Muscle layer of colon (tissue), 2 donors: ENCODE measurements at regions not wholly inside any gene's neighbourhood (a gene's known extent, or its start where the extent isn't known, plus 50 kb on each side); places are given as distances from the start of the nearest gene placed in this dataset.
"Not testable (repeated sequence)": the region's sequence is repeated elsewhere in the genome, so short reads cannot be mapped to it uniquely, and the experiment has no call there.

Source experiments
- H3K27ac ChIP-seq: one replicate; pipeline ENCODE4 v1.7.0; 2013; ENCODE audit warnings: low read depth, mild to moderate bottlenecking, low read length, moderate library complexity
- H3K27me3 ChIP-seq, 2 donors: one replicate each; pipeline ENCODE4 v1.7.0; 2013; ENCODE audit warnings: low read length in 2 of 2, mild to moderate bottlenecking in 2 of 2; ENCODE audit not compliant: insufficient read depth in 2 of 2, control insufficient read depth in 1 of 2
- H3K36me3 ChIP-seq: one replicate; pipeline ENCODE4 v1.7.0; 2013; ENCODE audit warnings: mild to moderate bottlenecking, low read length; ENCODE audit not compliant: insufficient read depth
- H3K4me1 ChIP-seq: one replicate; pipeline ENCODE4 v1.7.0; 2013; ENCODE audit warnings: mild to moderate bottlenecking, low read length; ENCODE audit not compliant: insufficient read depth
- H3K4me3 ChIP-seq, 2 donors: one replicate each; pipeline ENCODE4 v1.7.0; 2013; ENCODE audit warnings: low read length in 2 of 2, low read depth in 1 of 2, mild to moderate bottlenecking in 1 of 2, moderate library complexity in 1 of 2
- H3K9ac ChIP-seq: one replicate; pipeline ENCODE4 v1.7.0; 2013; ENCODE audit warnings: low read length
- H3K9me3 ChIP-seq: one replicate; pipeline ENCODE4 v1.7.0; 2013; ENCODE audit warnings: mild to moderate bottlenecking, low read length
- donor health status: abdominal sarcoma.
- donor health status: Adenocarcinoma of cecum.

DNA sequence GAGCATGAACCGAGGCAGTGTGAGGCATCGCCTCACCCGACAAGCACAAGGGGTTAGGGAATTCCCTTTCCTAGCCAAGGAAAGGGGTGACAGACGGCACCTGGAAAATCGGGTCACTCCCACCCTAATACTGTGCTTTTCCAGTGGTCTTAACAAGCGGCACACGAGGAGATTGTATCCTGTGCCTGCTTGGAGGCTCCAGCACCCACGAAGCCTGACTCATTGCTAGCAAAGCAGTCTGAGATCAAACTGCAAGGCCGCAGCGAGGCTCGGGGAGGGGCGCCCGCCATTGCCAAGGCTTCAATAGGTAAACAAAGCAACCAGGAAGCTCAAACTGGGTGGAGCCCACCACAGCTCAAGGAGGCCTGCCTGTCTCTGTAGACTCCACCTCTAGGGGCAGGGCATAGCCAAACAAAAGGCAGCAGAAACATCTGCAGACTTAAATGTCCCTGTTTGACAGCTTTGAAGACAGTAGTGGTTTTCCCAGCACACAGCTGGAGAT, 109.0 kb upstream of the IRAK1BP1 start:
- not testable (repeated sequence) for H3K27me3 ChIP-seq, H3K4me3 ChIP-seq, H3K27ac ChIP-seq, H3K9me3 ChIP-seq, H3K9ac ChIP-seq, H3K36me3 ChIP-seq, H3K4me1 ChIP-seq

DNA sequence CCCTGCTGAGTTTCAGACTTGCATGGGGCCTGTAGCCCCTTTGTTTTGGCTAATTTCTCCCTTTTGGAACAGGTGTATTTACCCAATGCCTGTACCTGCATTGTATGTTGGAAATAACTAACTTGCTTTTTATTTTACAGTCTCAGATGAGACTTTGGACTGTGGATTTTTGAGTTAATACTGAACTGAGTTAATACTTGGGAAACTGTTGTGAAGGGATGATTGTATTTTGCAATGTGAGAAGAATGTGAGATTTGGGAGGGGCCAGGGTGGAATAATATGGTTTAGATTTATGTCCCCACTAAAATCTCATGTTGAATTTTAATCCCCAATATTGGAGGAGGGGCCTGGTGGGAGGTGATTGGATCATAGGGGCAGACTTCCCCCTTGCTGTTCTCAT, 99.1 kb upstream of the IRAK1BP1 start:
- no peak overlapping the region for H3K27ac ChIP-seq
- no peak overlapping the region for H3K4me3 ChIP-seq
- no peaks in the 10 kb centered on the region for H3K36me3 ChIP-seq
- no peaks in the 10 kb centered on the region for H3K9me3 ChIP-seq
- no peaks in the 10 kb centered on the region for H3K4me1 ChIP-seq
- H3K27me3 ChIP-seq = no peaks in the 10 kb centered on the region
- no peak overlapping the region for H3K9ac ChIP-seq

DNA sequence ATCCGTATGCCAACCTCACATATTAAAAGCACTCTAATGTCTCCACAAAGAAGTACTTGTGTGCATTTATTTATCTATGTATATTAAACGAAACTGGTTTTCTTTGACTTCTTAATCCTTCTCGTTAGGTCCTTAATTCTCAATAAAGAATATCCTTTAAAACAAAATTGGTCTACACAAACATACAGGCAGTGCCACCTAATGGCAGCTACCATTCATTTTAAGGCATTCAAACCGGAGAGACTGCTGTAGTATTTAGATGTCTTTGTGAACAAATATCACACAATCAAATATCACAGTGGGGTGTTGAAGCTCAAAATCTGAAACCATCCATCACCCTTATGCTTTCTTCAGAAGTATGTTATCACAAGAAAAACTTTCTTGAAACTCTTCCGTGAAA, 96.6 kb upstream of the IRAK1BP1 start:
- Histone ChIP-seq H3K4me3 (no peak overlapping the region), H3K36me3 (no peaks in the 10 kb centered on the region), H3K9me3 (no peaks in the 10 kb centered on the region), H3K27me3 (no peaks in the 10 kb centered on the region), H3K27ac (no peak overlapping the region), H3K9ac (no peak overlapping the region), H3K4me1 (no peaks in the 10 kb centered on the region)

DNA sequence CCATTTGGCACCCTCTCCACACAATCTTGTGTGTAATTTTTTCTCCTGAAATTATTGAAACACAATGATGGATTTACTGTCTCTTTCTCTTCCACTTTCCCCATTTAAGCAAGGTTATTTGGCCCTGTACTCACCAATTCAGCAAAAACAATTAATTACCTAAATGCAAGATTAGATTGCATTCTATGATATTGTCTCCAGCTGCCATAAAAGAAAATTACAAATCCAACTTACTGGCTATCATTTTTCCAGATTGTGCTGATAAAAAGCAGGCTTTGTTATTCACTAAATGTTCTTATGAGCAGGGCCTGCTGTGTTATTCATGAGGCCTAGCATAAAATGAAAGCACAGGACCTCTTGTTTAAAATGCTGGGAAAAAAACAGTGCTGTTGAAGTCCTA, 95.8 kb upstream of the IRAK1BP1 start:
- Histone ChIP-seq H3K36me3 (no peaks in the 10 kb centered on the region), H3K9ac (no peak overlapping the region), H3K27ac (no peak overlapping the region), H3K4me3 (no peak overlapping the region), H3K4me1 (no peaks in the 10 kb centered on the region), H3K27me3 (no peaks in the 10 kb centered on the region), H3K9me3 (no peaks in the 10 kb centered on the region)

DNA sequence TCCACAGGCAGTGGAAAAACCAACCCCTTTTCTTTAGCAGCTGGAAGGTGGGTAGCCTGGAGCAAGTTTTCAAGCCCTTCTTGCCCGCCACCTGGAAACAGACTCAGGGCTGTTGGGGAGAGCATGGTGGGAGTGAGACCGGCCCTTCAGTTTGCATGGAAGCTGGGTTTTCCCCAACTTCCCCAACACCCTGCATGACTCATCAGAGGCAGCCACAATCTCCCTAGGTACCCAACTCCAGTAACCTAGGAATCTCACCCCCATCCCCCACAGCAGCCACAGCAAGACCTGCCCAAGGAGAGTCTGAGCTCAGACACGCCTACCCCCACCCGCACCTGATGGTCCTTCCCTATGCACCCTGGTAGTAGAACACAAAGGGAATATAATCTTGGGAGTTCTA, 86.3 kb upstream of the IRAK1BP1 start:
- H3K27ac ChIP-seq = no peak overlapping the region
- no peak overlapping the region for H3K9ac ChIP-seq
- no peaks in the 10 kb centered on the region for H3K36me3 ChIP-seq
- no peaks in the 10 kb centered on the region for H3K27me3 ChIP-seq
- H3K9me3 ChIP-seq = no peaks in the 10 kb centered on the region
- H3K4me3 ChIP-seq = no peak overlapping the region
- H3K4me1 ChIP-seq = no peaks in the 10 kb centered on the region

DNA sequence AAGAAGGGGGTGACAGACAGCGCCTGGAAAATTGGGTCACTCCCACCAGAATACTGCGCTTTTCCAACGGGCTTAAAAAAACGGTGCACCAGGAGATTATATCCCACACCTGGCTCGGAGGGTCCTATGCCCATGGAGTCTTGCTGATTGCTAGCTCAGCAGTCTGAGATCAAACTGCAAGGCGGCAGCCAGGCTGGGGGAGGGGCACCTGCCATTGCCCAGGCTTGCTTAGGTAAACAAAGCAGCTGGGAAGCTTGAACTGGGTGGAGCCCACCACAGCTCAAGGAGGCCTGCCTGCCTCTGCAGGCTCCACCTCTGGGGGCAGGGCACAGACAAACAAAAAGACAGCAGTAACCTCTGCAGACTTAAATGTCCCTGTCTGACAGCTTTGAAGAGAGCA, 84.0 kb upstream of the IRAK1BP1 start:
- H3K4me1 ChIP-seq, H3K27me3 ChIP-seq, H3K27ac ChIP-seq, H3K9ac ChIP-seq, H3K9me3 ChIP-seq, H3K4me3 ChIP-seq, H3K36me3 ChIP-seq: not testable (repeated sequence)

DNA sequence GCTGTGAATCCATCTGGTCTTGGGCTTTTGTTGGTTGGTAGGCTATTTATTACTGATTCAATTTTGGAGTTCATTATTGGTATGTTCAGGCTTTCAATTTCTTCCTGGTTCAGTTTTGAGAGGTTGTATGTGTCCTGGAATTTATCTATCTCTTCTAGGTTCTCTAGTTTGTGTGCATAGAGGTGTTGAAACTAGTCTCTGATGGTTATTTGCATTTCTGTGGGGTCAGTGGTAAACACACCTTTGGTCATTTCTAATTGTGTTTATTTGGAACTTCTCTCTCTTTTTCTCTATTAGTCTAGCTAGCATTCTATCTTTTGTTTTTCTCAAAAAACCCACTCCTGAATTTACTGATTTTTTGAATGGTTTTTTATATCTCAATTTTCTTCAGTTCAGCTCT, 70.1 kb upstream of the IRAK1BP1 start:
- H3K9ac ChIP-seq = no peak overlapping the region
- H3K36me3 ChIP-seq = no peaks in the 10 kb centered on the region
- H3K27me3 ChIP-seq = no peaks in the 10 kb centered on the region
- no peaks in the 10 kb centered on the region for H3K9me3 ChIP-seq
- no peak overlapping the region for H3K4me3 ChIP-seq
- H3K27ac ChIP-seq = no peak overlapping the region
- H3K4me1 ChIP-seq = no peaks in the 10 kb centered on the region

DNA sequence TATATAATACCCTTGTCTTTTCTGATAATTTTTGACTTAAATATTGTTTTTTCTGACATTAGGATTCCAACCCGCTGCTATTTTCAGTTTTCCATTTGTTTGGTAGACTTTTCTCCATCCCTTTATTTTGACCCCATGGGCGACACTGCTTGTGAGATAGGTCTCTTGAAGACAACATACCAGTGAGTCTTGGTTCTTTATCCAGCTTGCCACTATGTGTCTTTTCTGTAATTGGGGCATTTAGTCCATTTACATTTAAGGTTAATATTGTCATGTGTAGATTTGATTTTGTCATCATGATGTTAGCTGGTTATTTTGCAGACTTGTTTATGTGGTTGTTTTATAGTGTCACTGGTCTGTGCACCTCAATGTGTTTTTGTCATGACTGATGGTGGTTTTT, 67.7 kb upstream of the IRAK1BP1 start:
- no peaks in the 10 kb centered on the region for H3K4me1 ChIP-seq
- no peaks in the 10 kb centered on the region for H3K27me3 ChIP-seq
- no peak overlapping the region for H3K9ac ChIP-seq
- no peak overlapping the region for H3K4me3 ChIP-seq
- H3K36me3 ChIP-seq = no peaks in the 10 kb centered on the region
- H3K27ac ChIP-seq = no peak overlapping the region
- no peaks in the 10 kb centered on the region for H3K9me3 ChIP-seq

DNA sequence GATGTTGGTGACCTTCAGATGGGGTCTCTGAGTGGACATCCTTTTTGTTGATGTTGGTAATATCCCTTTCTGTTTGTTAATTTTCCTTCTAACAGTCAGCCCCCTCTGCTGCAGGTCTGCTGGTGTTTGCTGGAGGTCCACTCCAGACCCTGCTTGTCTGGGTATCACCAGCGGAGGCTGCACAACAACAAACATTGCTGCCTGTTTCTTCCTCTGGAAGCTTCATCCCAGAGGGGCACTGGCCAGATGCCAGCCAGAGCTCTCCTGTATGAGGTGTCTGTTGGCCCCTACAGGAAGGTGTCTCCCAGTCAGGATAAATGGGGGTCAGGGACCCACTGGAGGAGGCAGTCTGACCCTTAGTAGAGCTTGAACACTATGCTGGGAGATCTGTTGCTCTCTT, 60.6 kb upstream of the IRAK1BP1 start:
- H3K4me3 ChIP-seq, H3K27me3 ChIP-seq, H3K9me3 ChIP-seq, H3K27ac ChIP-seq, H3K9ac ChIP-seq, H3K4me1 ChIP-seq, H3K36me3 ChIP-seq: not testable (repeated sequence)

DNA sequence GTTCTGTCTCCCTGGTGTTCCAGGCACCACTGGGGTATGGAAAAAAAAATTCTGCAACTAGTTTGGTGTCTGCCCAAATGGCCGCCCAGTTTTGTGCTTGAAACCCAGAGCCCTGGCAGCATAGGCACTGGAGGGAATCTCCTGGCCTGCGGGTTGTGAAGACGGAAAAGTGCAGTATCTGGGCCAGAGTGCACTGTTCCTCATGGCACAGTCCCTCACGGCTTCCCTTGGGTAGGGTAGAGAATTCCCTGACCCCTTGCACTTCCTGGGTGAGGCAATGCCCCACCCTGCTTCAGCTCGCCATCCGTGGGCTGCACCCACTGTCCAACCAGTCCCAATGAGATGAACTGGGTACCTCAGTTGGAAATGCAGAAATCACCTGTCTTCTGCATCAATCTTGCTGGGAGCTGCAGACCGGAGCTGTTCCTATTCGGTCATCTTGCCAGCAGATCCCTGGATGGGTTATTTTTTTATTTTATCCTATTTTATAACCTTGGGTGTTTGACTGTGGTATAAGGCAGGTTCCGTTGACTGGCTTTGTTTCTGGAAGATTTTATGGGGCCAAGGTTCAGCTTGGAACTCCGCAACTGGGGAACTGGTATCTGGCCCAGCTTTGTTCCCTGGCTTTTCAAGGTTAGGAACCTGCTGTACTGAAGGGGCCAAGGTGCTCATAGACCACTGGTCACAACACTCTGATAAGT, 59.5 kb upstream of the IRAK1BP1 start:
- not testable (repeated sequence) for H3K27ac ChIP-seq, H3K4me3 ChIP-seq, H3K4me1 ChIP-seq, H3K9me3 ChIP-seq, H3K36me3 ChIP-seq, H3K9ac ChIP-seq, H3K27me3 ChIP-seq

DNA sequence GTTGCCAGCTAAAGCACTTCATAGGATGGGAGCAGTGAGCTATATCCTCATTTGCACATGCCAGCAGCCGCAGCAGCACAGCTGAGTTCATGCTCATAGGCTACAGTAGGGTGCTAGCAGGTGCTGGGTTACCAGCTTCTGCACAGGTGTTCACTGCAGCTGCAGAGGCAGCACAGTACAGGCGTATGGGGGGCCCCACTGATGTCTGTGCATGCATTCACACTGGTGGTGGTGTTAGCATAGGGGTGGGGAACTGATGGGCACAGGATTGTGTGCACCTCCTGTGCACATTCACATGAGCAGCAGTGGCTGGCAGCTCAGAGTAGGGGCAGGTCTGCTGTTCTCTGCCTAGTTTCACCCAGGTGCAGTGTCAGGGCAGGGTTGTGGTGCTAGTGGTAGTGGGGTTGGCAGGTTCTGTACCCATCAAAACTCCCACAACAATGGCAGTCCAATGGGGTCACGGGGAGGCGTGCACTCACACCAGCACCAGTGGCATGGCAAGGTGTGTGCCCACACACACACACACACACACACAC, 58.9 kb upstream of the IRAK1BP1 start:
- Histone ChIP-seq H3K36me3 (no peaks in the 10 kb centered on the region), H3K27ac (no peak overlapping the region), H3K9ac (no peak overlapping the region)

DNA sequence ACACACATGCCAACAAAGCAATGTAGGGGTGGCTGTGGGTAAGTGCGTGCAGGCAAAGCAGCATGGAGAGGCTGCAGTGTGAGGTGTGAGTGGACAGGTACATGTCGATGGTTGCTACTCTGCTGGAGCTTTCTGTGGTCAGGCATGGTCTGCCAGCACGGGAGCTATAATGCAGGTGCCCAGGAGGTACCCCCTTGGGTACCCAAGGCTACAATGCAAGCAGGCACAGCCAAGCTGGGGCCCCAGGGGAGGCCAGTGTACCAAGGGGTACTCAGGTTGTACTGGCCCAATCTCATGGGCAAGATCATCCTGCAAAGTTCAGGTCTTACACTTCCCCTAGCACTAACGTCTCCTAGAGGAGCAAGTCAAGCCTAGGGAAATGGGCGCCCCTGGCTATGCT, 58.4 kb upstream of the IRAK1BP1 start:
- no peaks in the 10 kb centered on the region for H3K9me3 ChIP-seq

More for the DNA sequence above, 58.9 kb upstream of the IRAK1BP1 start:
- H3K27me3 ChIP-seq = no peaks in the 10 kb centered on the region
- H3K4me3 ChIP-seq = no peak overlapping the region
- H3K4me1 ChIP-seq = no peaks in the 10 kb centered on the region
- no peaks in the 10 kb centered on the region for H3K9me3 ChIP-seq

More for the DNA sequence above, 58.4 kb upstream of the IRAK1BP1 start:
- no peak overlapping the region for H3K4me3 ChIP-seq
- H3K27ac ChIP-seq = no peak overlapping the region
- H3K27me3 ChIP-seq = no peaks in the 10 kb centered on the region
- H3K9ac ChIP-seq = no peak overlapping the region
- H3K36me3 ChIP-seq = no peaks in the 10 kb centered on the region
- no peaks in the 10 kb centered on the region for H3K4me1 ChIP-seq
